ENCODE measurements at regions not wholly inside any gene's neighbourhood (a gene's known extent, or its start where the extent isn't known, plus 50 kb on each side); places are given as distances from the start of the nearest gene placed in this dataset.

DNA sequence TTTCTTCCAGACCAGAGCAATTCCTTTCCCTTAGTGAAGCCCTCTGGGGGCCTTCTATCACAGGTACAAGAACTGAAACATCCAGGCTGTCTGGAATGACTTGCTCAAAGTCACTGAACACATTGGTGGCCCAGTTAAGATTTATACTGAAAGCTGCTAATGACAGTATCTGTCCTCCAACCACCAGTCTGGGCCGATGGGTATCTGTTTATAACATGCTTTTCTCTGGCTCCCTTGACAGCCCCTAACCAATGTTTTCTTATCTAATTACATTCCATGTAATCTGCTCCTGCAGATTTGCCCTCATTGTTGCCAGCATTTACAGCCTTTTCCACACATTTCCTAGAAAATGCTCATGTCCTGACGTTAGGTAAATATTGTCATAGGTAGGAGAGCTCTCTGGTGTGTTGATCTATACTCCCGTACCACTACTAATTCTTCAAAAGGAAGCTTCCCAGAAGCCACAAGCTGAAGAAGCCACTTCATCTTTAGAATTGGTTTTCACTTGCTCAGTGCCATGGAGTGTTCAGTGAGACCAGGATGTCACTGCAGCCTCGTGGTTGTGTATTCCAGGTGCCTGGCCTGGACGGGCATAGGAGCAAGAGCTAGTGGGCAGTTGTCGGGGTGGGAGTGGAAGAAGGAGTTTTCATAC lies 163.9 kb downstream of the TSEN15 start:
- TF ChIP-seq CTCF (conservative IDR thresholded peaks at IDR 0.05) (no peak), ZFX (IDR thresholded peaks at IDR 0.05) (no peak)

Measured in C4-2B (cell line).